Neuronal stem cell (in vitro differentiated cells): ENCODE measurements at regions not wholly inside any gene's neighbourhood (a gene's known extent, or its start where the extent isn't known, plus 50 kb on each side); places are given as distances from the start of the nearest gene placed in this dataset.

Source experiments
- DNase-seq: peaks from one replicate; pipeline ENCODE4 v3.0.0-alpha.2; 2013; ENCODE audit warnings: low spot score
- H2AFZ ChIP-seq: one replicate; pipeline ENCODE4 v1.6.1; 2013; ENCODE audit warnings: mild to moderate bottlenecking, low read length, inconsistent platforms
- H2AK5ac ChIP-seq: 2 replicates; pipeline ENCODE4 v1.6.1; 2013; ENCODE audit warnings: low read depth, mild to moderate bottlenecking, inconsistent platforms, low read length, moderate library complexity, mixed read lengths
- H2BK120ac ChIP-seq: 2 replicates; pipeline ENCODE4 v1.6.1; 2013; ENCODE audit warnings: low read depth, mild to moderate bottlenecking, inconsistent platforms, low read length, moderate library complexity, mixed read lengths
- H2BK12ac ChIP-seq: one replicate; pipeline ENCODE4 v1.6.1; 2013; ENCODE audit warnings: low read length, inconsistent platforms
- H2BK15ac ChIP-seq: 2 replicates; pipeline ENCODE4 v1.6.1; 2013; ENCODE audit warnings: mild to moderate bottlenecking, low read length, inconsistent platforms, mixed read lengths
- H2BK5ac ChIP-seq: one replicate; pipeline ENCODE4 v1.6.1; 2013; ENCODE audit warnings: inconsistent platforms, mild to moderate bottlenecking, low read length, moderate library complexity
- H3K14ac ChIP-seq: one replicate; pipeline ENCODE4 v1.6.1; 2013; ENCODE audit warnings: low read length, inconsistent platforms
- H3K18ac ChIP-seq: 2 replicates; pipeline ENCODE4 v1.6.1; 2013; ENCODE audit warnings: low read length, inconsistent platforms
- H3K23ac ChIP-seq: 2 replicates; pipeline ENCODE4 v1.6.1; 2013; ENCODE audit warnings: low read depth, mild to moderate bottlenecking, mixed read lengths, low read length, inconsistent platforms; ENCODE audit not compliant: poor library complexity
- H3K27ac ChIP-seq: replicated peaks from 3 replicates; pipeline ENCODE4 v1.5.1; 2013; ENCODE audit warnings: low read length, inconsistent platforms
- H3K27me3 ChIP-seq, 3 experiments: 2 replicates each; pipeline ENCODE4 v1.6.1; 2013; ENCODE audit warnings: low read length in 3 of 3, mild to moderate bottlenecking in 2 of 3, inconsistent platforms in 1 of 3, low read depth in 1 of 3, mixed read lengths in 1 of 3, moderate library complexity in 1 of 3; ENCODE audit not compliant: control insufficient read depth in 3 of 3, insufficient read depth in 3 of 3
- H3K36me3 ChIP-seq, 2 donors: replicated peaks in 1 of 2; 2 replicates each; pipeline ENCODE4 v1.6.1; 2013; ENCODE audit warnings: low read length in 2 of 2; ENCODE audit not compliant: control insufficient read depth in 2 of 2, insufficient read depth in 2 of 2
- H3K4ac ChIP-seq: 2 replicates; pipeline ENCODE4 v1.6.1; 2013; ENCODE audit warnings: inconsistent platforms, mild to moderate bottlenecking, low read length, moderate library complexity
- H3K4me1 ChIP-seq, 2 donors: 1 replicate in 1 of 2; 2 replicates in 1 of 2; pipeline ENCODE4 v1.6.1; 2013; ENCODE audit warnings: low read length in 2 of 2, low read depth in 1 of 2; ENCODE audit not compliant: control insufficient read depth in 2 of 2, insufficient read depth in 1 of 2
- H3K4me2 ChIP-seq: one replicate; pipeline ENCODE4 v1.6.1; 2013; ENCODE audit warnings: mild to moderate bottlenecking, low read length, inconsistent platforms; ENCODE audit not compliant: insufficient read depth, poor library complexity, severe bottlenecking
- H3K4me3 ChIP-seq, 2 donors: 2 replicates each; pipeline ENCODE4 v1.5.1; 2013; ENCODE audit warnings: low read length in 2 of 2, mild to moderate bottlenecking in 2 of 2, inconsistent platforms in 1 of 2, moderate library complexity in 1 of 2
- H3K79me1 ChIP-seq: one replicate; pipeline ENCODE4 v1.6.1; 2013; ENCODE audit warnings: low read depth, mild to moderate bottlenecking, inconsistent platforms, low read length, moderate library complexity
- H3K9ac ChIP-seq: one replicate; pipeline ENCODE4 v1.6.1; 2013; ENCODE audit warnings: mild to moderate bottlenecking, low read depth, low read length, inconsistent platforms; ENCODE audit not compliant: poor library complexity
- H3K9me3 ChIP-seq, 2 donors: replicated peaks in 1 of 2; 2 replicates each; pipeline versions ENCODE3 to v1.6.1; 2013; ENCODE audit warnings: low read length in 2 of 2, mild to moderate bottlenecking in 2 of 2, inconsistent platforms in 1 of 2, low read depth in 1 of 2, mixed read lengths in 1 of 2, moderate library complexity in 1 of 2; ENCODE audit not compliant: control insufficient read depth in 2 of 2, insufficient read depth in 1 of 2
- H4K8ac ChIP-seq: one replicate; pipeline ENCODE4 v1.6.1; 2013; ENCODE audit warnings: low read depth, mild to moderate bottlenecking, inconsistent platforms, low read length, moderate library complexity
- H4K91ac ChIP-seq: one replicate; pipeline ENCODE4 v1.6.1; 2013; ENCODE audit warnings: low read length, low read depth, mild to moderate bottlenecking, inconsistent platforms; ENCODE audit not compliant: poor library complexity
- WGBS, 2 donors: extraction: QIAGEN DNeasy Blood & Tissue Kit; methylation state at CpG; one replicate each; pipeline ENCODE4 v1.1.7; 2013; ENCODE audit warnings: missing lambda C conversion rate in 2 of 2, mixed read lengths in 1 of 2; ENCODE audit not compliant: insufficient read length in 2 of 2, insufficient replicate concordance in 1 of 2; ENCODE audit errors: extremely low coverage in 2 of 2; 5-methylcytosine and 5-hydroxymethylcytosine counted together

- no peak for DNase-seq
- H4K8ac ChIP-seq = no peak overlapping the region
- H3K36me3 ChIP-seq = no peaks in the 10 kb centered on the region
- H3K23ac ChIP-seq = no peak overlapping the region
- no peak overlapping the region for H2BK15ac ChIP-seq
- no peak overlapping the region for H2AFZ ChIP-seq
- no peak overlapping the region for H3K4me2 ChIP-seq
- H3K4ac ChIP-seq = no peak overlapping the region
- H2AK5ac ChIP-seq = no peak overlapping the region
- H3K18ac ChIP-seq = no peak overlapping the region
- H3K79me1 ChIP-seq = no peaks in the 10 kb centered on the region
- no peaks in the 10 kb centered on the region for H3K4me1 ChIP-seq
- no peak overlapping the region for H3K9ac ChIP-seq
- H3K14ac ChIP-seq = no peak overlapping the region
- no peak overlapping the region for H4K91ac ChIP-seq
- H2BK5ac ChIP-seq = no peak overlapping the region
- no peak overlapping the region for H3K4me3 ChIP-seq
- no peak overlapping the region for H3K27ac ChIP-seq
- no peaks in the 10 kb centered on the region for H3K27me3 ChIP-seq
- peaks cover 0 to 24% of the 10 kb centered on the region in 2 donors for H3K9me3 ChIP-seq
- H2BK12ac ChIP-seq = no peak overlapping the region
- no peak overlapping the region for H2BK120ac ChIP-seq
- no CpG with 5 or more reads among the region's 2 CpGs for WGBS, 2 donors
Observed at GRCh38 chr10:42419789-42420188, 218.6 kb downstream of the ZNF33B start.

- Histone ChIP-seq H3K27ac (no peak overlapping the region), H4K8ac (no peak overlapping the region), H3K27me3 (no peaks in the 10 kb centered on the region), H2AFZ (no peak overlapping the region), H3K18ac (no peak overlapping the region), H2BK120ac (no peak overlapping the region), H3K14ac (no peak overlapping the region), H3K4me1 (no peaks in the 10 kb centered on the region), H3K4me3 (no peak overlapping the region), H4K91ac (no peak overlapping the region), H3K9me3 (peaks cover 0 to 16% of the 10 kb centered on the region in 2 donors), H3K36me3 (no peaks in the 10 kb centered on the region), H2AK5ac (no peak overlapping the region), H3K4me2 (no peak overlapping the region), H2BK5ac (no peak overlapping the region), H2BK15ac (no peak overlapping the region), H2BK12ac (no peak overlapping the region), H3K79me1 (no peaks in the 10 kb centered on the region), H3K9ac (no peak overlapping the region), H3K4ac (no peak overlapping the region), H3K23ac (no peak overlapping the region)
- no peak for DNase-seq
- no CpG with 5 or more reads among the region's 7 CpGs for WGBS, 2 donors
Observed at GRCh38 chr10:42380926-42381547, 257.3 kb downstream of the ZNF33B start.

DNA sequence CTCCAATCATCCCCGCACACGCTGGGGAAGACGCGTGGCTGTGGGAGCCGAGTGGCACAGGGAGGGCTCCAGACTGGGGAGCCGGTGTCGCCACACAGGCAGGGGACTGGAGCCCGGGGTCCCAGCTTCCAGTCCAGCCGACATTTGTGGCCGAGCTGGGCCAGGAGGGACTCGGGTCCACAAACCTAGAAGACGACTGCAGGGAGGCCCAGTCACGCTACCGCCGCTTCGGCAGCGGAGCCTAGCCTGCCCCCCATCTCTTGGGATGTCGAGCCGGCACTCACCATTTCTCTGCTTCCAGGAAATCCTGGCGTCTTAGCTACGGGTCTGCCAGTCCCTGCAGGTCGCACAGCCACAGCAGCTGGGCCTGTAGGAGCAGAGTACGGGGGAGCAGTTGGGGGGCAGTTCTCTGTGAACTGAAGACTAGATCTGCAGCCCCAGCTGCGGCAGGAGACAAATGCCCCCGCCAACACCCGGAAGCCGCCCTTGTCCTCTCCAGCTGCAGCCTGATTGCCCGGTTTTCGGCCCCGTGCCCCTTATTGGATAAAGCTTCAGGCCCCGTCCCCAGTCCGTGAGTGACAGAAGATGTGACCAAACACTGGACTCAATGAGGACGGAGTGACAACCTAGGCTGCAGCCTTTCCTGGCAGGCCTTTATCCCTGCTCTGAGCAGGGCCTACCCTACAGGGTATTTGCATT, 270.7 kb downstream of the ZNF33B start:
- peak; percentile 20 for DNase-seq
- Histone ChIP-seq H2BK5ac (no peak overlapping the region), H2AK5ac (no peak overlapping the region), H3K27me3 (no peaks in the 10 kb centered on the region), H3K9me3 (peaks cover 0 to 32% of the 10 kb centered on the region in 2 donors), H3K14ac (no peak overlapping the region), H3K79me1 (no peaks in the 10 kb centered on the region), H3K4ac (no peak overlapping the region), H3K27ac (no peak overlapping the region), H2BK12ac (no peak overlapping the region), H4K91ac (no peak overlapping the region), H3K36me3 (no peaks in the 10 kb centered on the region), H3K4me1 (no peaks in the 10 kb centered on the region), H3K4me3 (peak overlapping the region in 1 of 2 donors; percentile 81), H3K4me2 (no peak overlapping the region), H3K18ac (no peak overlapping the region), H2BK120ac (no peak overlapping the region), H2BK15ac (no peak overlapping the region), H3K23ac (no peak overlapping the region), H3K9ac (no peak overlapping the region), H2AFZ (peak overlapping the region; percentile 29), H4K8ac (no peak overlapping the region)
- WGBS, 2 donors = no CpG with 5 or more reads among the region's 33 CpGs

DNA sequence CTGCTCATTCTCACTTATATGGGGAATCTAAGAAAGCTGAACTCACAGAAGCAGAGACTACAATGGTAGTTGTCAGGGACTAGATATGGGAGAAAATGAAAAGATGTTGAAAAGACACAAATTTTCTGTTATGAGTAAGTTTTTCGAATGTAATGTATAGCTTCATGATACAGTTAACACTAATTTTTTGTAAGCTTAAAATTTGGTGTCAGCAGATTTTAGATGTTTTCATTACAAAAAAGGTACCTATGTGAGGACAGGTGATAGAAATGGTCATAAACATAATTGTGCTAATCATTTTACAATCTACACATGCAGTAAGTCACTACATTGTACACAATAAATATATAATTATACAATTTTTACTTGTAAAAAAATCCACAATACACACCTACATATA, 286.6 kb downstream of the ZNF33B start:
- Histone ChIP-seq H4K8ac (no peak overlapping the region), H3K9me3 (no peaks in the 10 kb centered on the region), H2AK5ac (no peak overlapping the region), H3K4me2 (no peak overlapping the region), H3K23ac (no peak overlapping the region), H3K27me3 (no peaks in the 10 kb centered on the region), H3K27ac (no peak overlapping the region), H2BK120ac (no peak overlapping the region), H2BK12ac (no peak overlapping the region), H2BK15ac (no peak overlapping the region), H2AFZ (no peak overlapping the region), H3K4ac (no peak overlapping the region), H2BK5ac (no peak overlapping the region), H3K4me1 (no peaks in the 10 kb centered on the region), H3K4me3 (no peak overlapping the region), H3K14ac (no peak overlapping the region), H3K18ac (no peak overlapping the region), H3K9ac (no peak overlapping the region), H3K36me3 (no peaks in the 10 kb centered on the region), H3K79me1 (no peaks in the 10 kb centered on the region), H4K91ac (no peak overlapping the region)
- WGBS, 2 donors = no CpG with 5 or more reads among the region's 1 CpG
- no peak for DNase-seq
